T-cell (primary cell): ENCODE measurements at regions not wholly inside any gene's neighbourhood (a gene's known extent, or its start where the extent isn't known, plus 50 kb on each side); places are given as distances from the start of the nearest gene placed in this dataset.

Source experiments
- ATAC-seq, 4 experiments: fragments of 200-7000 bp in 3 of 4; fragments of 150-1000 bp in 1 of 4; cut with Tn5 transposase; replicated peaks in 1 of 4; 1 replicate in 3 of 4; 2 replicates in 1 of 4; pipeline ENCODE4 v1.10.0; 2021; ENCODE audit warnings: moderate library complexity in 3 of 4, mild to moderate bottlenecking in 2 of 4, moderate number of reproducible peaks in 1 of 4
- CTCF ChIA-PET, 2 donors: fragments of 300-600 bp; sonication (Branson Sonifier 250); formaldehyde crosslinking; loops; one replicate each; lab custom pipeline; 2022; ENCODE audit warnings: antibody characterized with exemption in 2 of 2; lab: Charles Lee
- POLR2A ChIA-PET, 2 donors: fragments of 300-600 bp; sonication (Branson Sonifier 250); formaldehyde crosslinking; loops; one replicate each; lab custom pipeline; 2022; ENCODE audit warnings: antibody characterized with exemption in 2 of 2; lab: Charles Lee
- DNase-seq, 35 experiments: peaks; one replicate each; pipeline versions ENCODE4 v3.0.0 to v3.0.0-alpha.2; 2013 to 2023
- H3K27ac ChIP-seq: one replicate; pipeline ENCODE4 v1.5.1; 2013; ENCODE audit warnings: low read length
- H3K27me3 ChIP-seq, 2 experiments: replicated peaks in 1 of 2; 1 replicate in 1 of 2; 2 replicates in 1 of 2; pipeline versions ENCODE4 v1.6.1 to v1.7.0; 2013; ENCODE audit warnings: low read length in 1 of 2, mixed read lengths in 1 of 2; ENCODE audit not compliant: control insufficient read depth in 2 of 2, insufficient read depth in 2 of 2; ENCODE audit errors: extremely low read depth in 1 of 2
- H3K36me3 ChIP-seq, 2 donors: 1 replicate in 1 of 2; 2 replicates in 1 of 2; pipeline versions ENCODE4 v1.6.1 to v1.7.0; 2013; ENCODE audit warnings: low read length in 1 of 2; ENCODE audit not compliant: control insufficient read depth in 2 of 2, insufficient read depth in 1 of 2; ENCODE audit errors: extremely low read depth in 1 of 2
- H3K4me1 ChIP-seq, 2 experiments: 1 replicate in 1 of 2; 2 replicates in 1 of 2; pipeline versions ENCODE4 v1.6.1 to v1.7.0; 2013; ENCODE audit warnings: low read length in 2 of 2, mixed read lengths in 1 of 2; ENCODE audit not compliant: insufficient read depth in 2 of 2, control insufficient read depth in 1 of 2; ENCODE audit errors: extremely low read depth in 1 of 2
- H3K4me3 ChIP-seq, 2 donors: 1 replicate in 1 of 2; 2 replicates in 1 of 2; pipeline versions ENCODE4 v1.5.1 to v1.7.0; 2013; ENCODE audit warnings: mild to moderate bottlenecking in 2 of 2, low read length in 1 of 2, moderate library complexity in 1 of 2; ENCODE audit not compliant: control insufficient read depth in 1 of 2; ENCODE audit errors: extremely low read depth in 1 of 2
- H3K9me3 ChIP-seq: 2 replicates; pipeline ENCODE4 v1.7.0; 2013
- H3K27ac Mint-ChIP-seq, 2 donors: one replicate each; pipeline ENCODE4 v1.8.0; 2020 to 2021; ENCODE audit warnings: mild to moderate bottlenecking in 2 of 2, mixed read lengths in 2 of 2
- H3K27me3 Mint-ChIP-seq, 2 donors: one replicate each; pipeline ENCODE4 v1.8.0; 2021 to 2022; ENCODE audit warnings: mixed read lengths in 2 of 2
- H3K36me3 Mint-ChIP-seq: one replicate; pipeline ENCODE4 v1.8.0; 2021; ENCODE audit warnings: mixed read lengths
- H3K4me1 Mint-ChIP-seq, 3 donors: one replicate each; pipeline ENCODE4 v1.8.0; 2020 to 2022; ENCODE audit warnings: mixed read lengths in 3 of 3, mild to moderate bottlenecking in 1 of 3
- H3K4me3 Mint-ChIP-seq, 3 donors: one replicate each; pipeline ENCODE4 v1.8.0; 2020 to 2022; ENCODE audit warnings: mild to moderate bottlenecking in 3 of 3, mixed read lengths in 3 of 3, moderate library complexity in 3 of 3
- H3K9me3 Mint-ChIP-seq, 3 donors: one replicate each; pipeline ENCODE4 v1.8.0; 2020 to 2022; ENCODE audit warnings: mixed read lengths in 3 of 3
- WGBS: methylation state at CpG from one replicate; pipeline ENCODE4 v1.1.5; 2013; ENCODE audit warnings: missing lambda C conversion rate; ENCODE audit not compliant: insufficient coverage; 5-methylcytosine and 5-hydroxymethylcytosine counted together

DNA sequence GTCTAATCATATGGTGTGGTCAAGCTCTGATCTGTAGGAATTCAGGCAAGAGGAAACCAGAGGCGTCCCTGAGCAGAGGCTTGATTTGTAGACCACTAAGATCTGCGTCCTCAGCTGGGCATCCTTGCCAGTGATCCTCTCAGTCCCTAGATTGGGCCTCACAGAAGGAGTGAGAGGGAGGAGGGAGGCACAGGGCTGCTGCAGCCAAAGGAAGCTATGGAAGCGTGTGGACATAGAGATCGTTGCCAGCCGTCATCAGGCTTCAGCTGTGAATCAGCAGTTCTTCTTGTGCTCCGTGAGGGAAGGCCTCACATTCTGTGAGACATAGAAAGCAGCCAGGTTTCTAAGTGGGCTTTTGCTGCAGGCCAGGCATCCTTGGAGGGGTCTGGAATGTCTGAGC, 254.6 kb upstream of the KIRREL3 start:
- no peak overlapping the region for H3K4me3 Mint-ChIP-seq
- Histone ChIP-seq H3K9me3 (no peaks in the 10 kb centered on the region), H3K27ac (no peak overlapping the region), H3K4me1 (no peaks in the 10 kb centered on the region), H3K4me3 (no peak overlapping the region), H3K27me3 (peaks cover 0 to 5% of the 10 kb centered on the region in 2 experiments), H3K36me3 (no peaks in the 10 kb centered on the region)
- no peaks in the 10 kb centered on the region for H3K36me3 Mint-ChIP-seq
- DNase-seq (no peak), ATAC-seq (no peak)
- peaks cover 0 to 6% of the 10 kb centered on the region in 2 donors for H3K27me3 Mint-ChIP-seq
- WGBS, result 76% methylated on average over 4 of the region's 6 CpGs
- no peak overlapping the region for H3K27ac Mint-ChIP-seq
- H3K4me1 Mint-ChIP-seq, result no peaks in the 10 kb centered on the region
- ChIA-PET POLR2A (no interaction called here), CTCF (no interaction called here)
- peaks cover 0 to 11% (median 3%) of the 10 kb centered on the region in 3 donors for H3K9me3 Mint-ChIP-seq

GRCh38 chr11:127252321-127252720, 251.8 kb upstream of the KIRREL3 start:
- Mint-ChIP-seq H3K27ac (no peak overlapping the region), H3K27me3 (no peaks in the 10 kb centered on the region), H3K4me1 (no peaks in the 10 kb centered on the region), H3K9me3 (peaks cover 0 to 6% (median 0%) of the 10 kb centered on the region in 3 donors), H3K4me3 (no peak overlapping the region), H3K36me3 (no peaks in the 10 kb centered on the region)
- ChIA-PET CTCF (no interaction called here), POLR2A (no interaction called here)
- H3K36me3 ChIP-seq, result no peaks in the 10 kb centered on the region
- no peaks in the 10 kb centered on the region for H3K9me3 ChIP-seq
- no peak overlapping the region for H3K4me3 ChIP-seq
- DNase-seq (no peak), ATAC-seq (no peak)
- WGBS, result no CpG with 5 or more reads among the region's 3 CpGs
- peaks cover 0 to 5% of the 10 kb centered on the region in 2 experiments for H3K27me3 ChIP-seq
- no peak overlapping the region for H3K27ac ChIP-seq
- no peaks in the 10 kb centered on the region for H3K4me1 ChIP-seq

- 83% methylated on average over 2 of the region's 4 CpGs for WGBS
These were observed 249.0 kb upstream of the KIRREL3 start for GRCh38 chr11:127249576-127249975.

DNA sequence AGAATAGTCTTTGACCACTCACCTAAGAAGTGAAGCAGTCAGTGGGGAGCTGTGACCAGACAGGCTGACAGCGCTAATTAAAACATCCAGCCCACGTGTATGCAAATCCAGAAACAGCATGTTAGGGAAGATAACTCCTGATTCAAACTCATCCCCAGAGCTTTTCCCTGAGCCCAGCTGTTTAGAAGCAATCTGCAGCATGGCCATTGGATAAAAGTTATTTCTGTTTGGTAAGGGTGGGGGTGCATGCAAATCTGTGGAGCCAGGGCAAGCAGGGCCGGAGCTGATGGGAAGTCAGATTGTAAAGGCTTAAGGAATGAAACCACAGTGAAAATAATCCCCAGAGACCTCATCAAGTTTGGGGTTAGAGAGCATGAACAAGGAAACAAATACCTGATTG, 247.9 kb upstream of the KIRREL3 start:
- no peak overlapping the region for H3K4me3 Mint-ChIP-seq
- H3K27me3 Mint-ChIP-seq, result no peaks in the 10 kb centered on the region
- CTCF ChIA-PET, result no interaction called here
- DNase-seq (no peak), ATAC-seq (no peak)
- H3K36me3 ChIP-seq, result no peaks in the 10 kb centered on the region
- POLR2A ChIA-PET, result no interaction called here
- H3K9me3 Mint-ChIP-seq, result no peaks in the 10 kb centered on the region
- H3K27me3 ChIP-seq, result peaks cover 0 to 5% of the 10 kb centered on the region in 2 experiments
- H3K27ac ChIP-seq, result no peak overlapping the region
- H3K9me3 ChIP-seq, result no peaks in the 10 kb centered on the region
- H3K4me1 ChIP-seq, result no peaks in the 10 kb centered on the region
- no CpG with 5 or more reads among the region's 3 CpGs for WGBS
- H3K27ac Mint-ChIP-seq, result no peak overlapping the region
- no peak overlapping the region for H3K4me3 ChIP-seq
- no peaks in the 10 kb centered on the region for H3K36me3 Mint-ChIP-seq
- H3K4me1 Mint-ChIP-seq, result no peaks in the 10 kb centered on the region

More at GRCh38 chr11:127249576-127249975, 249.0 kb upstream of the KIRREL3 start:
- no peak for ATAC-seq
- Mint-ChIP-seq H3K9me3 (no peaks in the 10 kb centered on the region), H3K4me1 (no peaks in the 10 kb centered on the region), H3K27me3 (no peaks in the 10 kb centered on the region), H3K27ac (no peak overlapping the region), H3K4me3 (no peak overlapping the region), H3K36me3 (no peaks in the 10 kb centered on the region)
- H3K27ac ChIP-seq, result no peak overlapping the region
- no peak overlapping the region for H3K4me3 ChIP-seq
- ChIA-PET POLR2A (no interaction called here), CTCF (no interaction called here)
- H3K9me3 ChIP-seq, result no peaks in the 10 kb centered on the region
- no peaks in the 10 kb centered on the region for H3K4me1 ChIP-seq
- no peak for DNase-seq
- H3K36me3 ChIP-seq, result no peaks in the 10 kb centered on the region
- H3K27me3 ChIP-seq, result peaks cover 0 to 5% of the 10 kb centered on the region in 2 experiments

DNA sequence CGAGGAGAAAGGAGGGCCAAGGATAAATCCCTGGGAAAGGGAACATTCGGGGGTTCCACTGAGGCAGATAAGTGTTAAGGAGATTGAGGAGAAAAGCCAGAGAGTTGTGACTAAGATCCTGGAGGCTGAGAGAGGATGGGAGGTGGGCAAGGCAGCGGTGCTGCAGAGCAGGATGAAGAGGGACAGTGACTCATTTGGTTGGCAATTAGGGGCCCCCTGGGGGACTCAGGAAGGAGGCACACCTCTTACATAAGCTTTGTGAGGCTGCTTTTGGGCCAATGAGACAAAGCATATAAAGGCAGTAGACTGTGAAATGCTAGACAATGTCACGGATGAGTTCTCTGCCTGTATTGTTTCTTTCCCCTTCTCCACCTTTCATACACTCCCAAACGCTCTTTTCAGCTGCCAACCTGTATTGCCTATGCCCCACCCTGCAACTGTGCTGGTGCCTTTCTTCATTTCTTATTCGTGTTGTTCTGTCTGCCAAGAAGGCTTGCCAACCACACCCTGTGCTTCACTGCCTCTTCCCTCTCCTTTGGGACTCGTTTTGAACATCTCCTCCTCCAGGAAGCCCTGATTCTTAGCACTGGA, 246.8 kb upstream of the KIRREL3 start:
- H3K27ac Mint-ChIP-seq, result no peak overlapping the region
- H3K36me3 ChIP-seq, result no peaks in the 10 kb centered on the region
- ATAC-seq (no peak), DNase-seq (no peak)
- no peaks in the 10 kb centered on the region for H3K9me3 Mint-ChIP-seq
- H3K27me3 Mint-ChIP-seq, result no peaks in the 10 kb centered on the region
- ChIA-PET POLR2A (no interaction called here), CTCF (no interaction called here)
- 48% methylated on average over 7 of the region's 7 CpGs for WGBS
- no peaks in the 10 kb centered on the region for H3K4me1 ChIP-seq
- no peak overlapping the region for H3K4me3 Mint-ChIP-seq
- H3K27ac ChIP-seq, result no peak overlapping the region
- no peak overlapping the region for H3K4me3 ChIP-seq
- no peaks in the 10 kb centered on the region for H3K36me3 Mint-ChIP-seq
- no peaks in the 10 kb centered on the region for H3K9me3 ChIP-seq
- H3K27me3 ChIP-seq, result no peaks in the 10 kb centered on the region
- no peaks in the 10 kb centered on the region for H3K4me1 Mint-ChIP-seq

- no peak overlapping the region for H3K27ac ChIP-seq
- CTCF ChIA-PET, result no interaction called here
- H3K27me3 Mint-ChIP-seq, result no peaks in the 10 kb centered on the region
These were observed 242.1 kb upstream of the KIRREL3 start for GRCh38 chr11:127242676-127243075.

GRCh38 chr11:127238321-127238720, 237.8 kb upstream of the KIRREL3 start:
- no peaks in the 10 kb centered on the region for H3K27me3 Mint-ChIP-seq
- DNase-seq (no peak), ATAC-seq (no peak)
- Histone ChIP-seq H3K36me3 (no peaks in the 10 kb centered on the region), H3K27me3 (no peaks in the 10 kb centered on the region), H3K4me1 (no peaks in the 10 kb centered on the region), H3K9me3 (no peaks in the 10 kb centered on the region), H3K4me3 (no peak overlapping the region), H3K27ac (no peak overlapping the region)
- ChIA-PET POLR2A (no interaction called here), CTCF (no interaction called here)
- H3K9me3 Mint-ChIP-seq, result no peaks in the 10 kb centered on the region
- no CpG with 5 or more reads among the region's 4 CpGs for WGBS
- no peaks in the 10 kb centered on the region for H3K36me3 Mint-ChIP-seq
- no peaks in the 10 kb centered on the region for H3K4me1 Mint-ChIP-seq
- H3K4me3 Mint-ChIP-seq, result no peak overlapping the region
- H3K27ac Mint-ChIP-seq, result no peak overlapping the region

More at GRCh38 chr11:127242676-127243075, 242.1 kb upstream of the KIRREL3 start:
- Histone ChIP-seq H3K4me3 (no peak overlapping the region), H3K27me3 (no peaks in the 10 kb centered on the region), H3K9me3 (no peaks in the 10 kb centered on the region), H3K36me3 (no peaks in the 10 kb centered on the region), H3K4me1 (no peaks in the 10 kb centered on the region)
- no peaks in the 10 kb centered on the region for H3K9me3 Mint-ChIP-seq
- DNase-seq, result no peak
- H3K4me1 Mint-ChIP-seq, result no peaks in the 10 kb centered on the region
- 83% methylated on average over 1 of the region's 2 CpGs for WGBS
- POLR2A ChIA-PET, result no interaction called here
- H3K27ac Mint-ChIP-seq, result no peak overlapping the region
- no peak overlapping the region for H3K4me3 Mint-ChIP-seq
- H3K36me3 Mint-ChIP-seq, result no peaks in the 10 kb centered on the region
- ATAC-seq, result no peak
